NCI-H2196 treated with DMSO at 0.1 percent for 48 hours (cell line): ENCODE measurements at regions not wholly inside any gene's neighbourhood (a gene's known extent, or its start where the extent isn't known, plus 50 kb on each side); places are given as distances from the start of the nearest gene placed in this dataset.

Experiments
- DNase-seq: peaks from one replicate; lab custom pipeline; 2025; ENCODE audit not compliant: unreplicated experiment; lab: John Stamatoyannopoulos, UW

GRCh38 chr21:16708101-16708835 is 804.6 kb upstream of the CXADR start:
- no peak for DNase-seq

GRCh38 chr21:16709866-16710550 is 802.8 kb upstream of the CXADR start:
- no peak for DNase-seq

- no peak for DNase-seq
Measured at GRCh38 chr21:16711757-16712156, 801.1 kb upstream of the CXADR start.

GRCh38 chr21:16713331-16714117 is 799.3 kb upstream of the CXADR start:
- no peak for DNase-seq

- DNase-seq: no peak
Measured at GRCh38 chr21:16740511-16740910, 772.3 kb upstream of the CXADR start.

- no peak for DNase-seq
Measured at GRCh38 chr21:16741141-16741665, 771.6 kb upstream of the CXADR start.

GRCh38 chr21:16742131-16742641 is 770.7 kb upstream of the CXADR start:
- no peak for DNase-seq

- no peak for DNase-seq
Measured at GRCh38 chr21:16742741-16743140, 770.1 kb upstream of the CXADR start.

- DNase-seq: no peak
Measured at GRCh38 chr21:16743317-16743716, 769.5 kb upstream of the CXADR start.

- no peak for DNase-seq
Measured at GRCh38 chr21:16750926-16751325, 761.9 kb upstream of the CXADR start.

- DNase-seq: no peak
Measured at GRCh38 chr21:16751695-16752474, 761.0 kb upstream of the CXADR start.

- DNase-seq: no peak
Measured at GRCh38 chr21:16752475-16752857, 760.4 kb upstream of the CXADR start.

- DNase-seq: no peak
Measured at GRCh38 chr21:16755061-16755460, 757.8 kb upstream of the CXADR start.

- DNase-seq: no peak
Measured at GRCh38 chr21:16767201-16767600, 745.6 kb upstream of the CXADR start.

GRCh38 chr21:16768096-16768495 is 744.7 kb upstream of the CXADR start:
- no peak for DNase-seq

- no peak for DNase-seq
Measured at GRCh38 chr21:16770266-16770665, 742.6 kb upstream of the CXADR start.

GRCh38 chr21:16773206-16773605 is 739.6 kb upstream of the CXADR start:
- no peak for DNase-seq

- no peak for DNase-seq
Measured at GRCh38 chr21:16775076-16775475, 737.8 kb upstream of the CXADR start.

- DNase-seq: no peak
Measured at GRCh38 chr21:16777041-16777720, 735.7 kb upstream of the CXADR start.

GRCh38 chr21:16788584-16788983 is 724.3 kb upstream of the CXADR start:
- DNase-seq: no peak
